ENCODE measurements at regions not wholly inside any gene's neighbourhood (a gene's known extent, or its start where the extent isn't known, plus 50 kb on each side); places are given as distances from the start of the nearest gene placed in this dataset.
"Not testable (repeated sequence)": the region's sequence is repeated elsewhere in the genome, so short reads cannot be mapped to it uniquely, and the experiment has no call there.

- not testable (repeated sequence) for TF ChIP-seq CTCF (conservative IDR thresholded peaks at IDR 0.05 in 1 of 2, IDR thresholded peaks at IDR 0.05 in 1 of 2; ENCODE audit: low read depth in 1 of 2, low read length in 2 of 2); EZH2 (IDR thresholded peaks at IDR 0.05; ENCODE audit: low read length, missing control alignments)
Measured at GRCh38 chr18:51570071-51570470, 372.6 kb upstream of the MEX3C start.

All from fibroblast of lung (primary cell).